ENCODE measurements at regions not wholly inside any gene's neighbourhood (a gene's known extent, or its start where the extent isn't known, plus 50 kb on each side); places are given as distances from the start of the nearest gene placed in this dataset.

- TF ChIP-seq, protein P1, sequence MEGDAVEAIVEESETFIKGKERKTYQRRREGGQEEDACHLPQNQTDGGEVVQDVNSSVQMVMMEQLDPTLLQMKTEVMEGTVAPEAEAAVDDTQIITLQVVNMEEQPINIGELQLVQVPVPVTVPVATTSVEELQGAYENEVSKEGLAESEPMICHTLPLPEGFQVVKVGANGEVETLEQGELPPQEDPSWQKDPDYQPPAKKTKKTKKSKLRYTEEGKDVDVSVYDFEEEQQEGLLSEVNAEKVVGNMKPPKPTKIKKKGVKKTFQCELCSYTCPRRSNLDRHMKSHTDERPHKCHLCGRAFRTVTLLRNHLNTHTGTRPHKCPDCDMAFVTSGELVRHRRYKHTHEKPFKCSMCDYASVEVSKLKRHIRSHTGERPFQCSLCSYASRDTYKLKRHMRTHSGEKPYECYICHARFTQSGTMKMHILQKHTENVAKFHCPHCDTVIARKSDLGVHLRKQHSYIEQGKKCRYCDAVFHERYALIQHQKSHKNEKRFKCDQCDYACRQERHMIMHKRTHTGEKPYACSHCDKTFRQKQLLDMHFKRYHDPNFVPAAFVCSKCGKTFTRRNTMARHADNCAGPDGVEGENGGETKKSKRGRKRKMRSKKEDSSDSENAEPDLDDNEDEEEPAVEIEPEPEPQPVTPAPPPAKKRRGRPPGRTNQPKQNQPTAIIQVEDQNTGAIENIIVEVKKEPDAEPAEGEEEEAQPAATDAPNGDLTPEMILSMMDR (CRISPR knock-in tag; IDR thresholded peaks at IDR 0.05): no peak
- TF ChIP-seq REPIN1 (CRISPR knock-in tag; IDR thresholded peaks at IDR 0.05; ENCODE audit: borderline replicate concordance, low read depth) (no peak), GABPB1 (CRISPR knock-in tag; IDR thresholded peaks at IDR 0.05) (no peak), ZNF296 (CRISPR knock-in tag; conservative IDR thresholded peaks at IDR 0.05) (no peak), ZMYM2 (CRISPR knock-in tag; IDR thresholded peaks at IDR 0.05) (no peak), POLR2AphosphoS5 (IDR thresholded peaks at IDR 0.05; ENCODE audit: low read depth, low read length) (no peak), ZNF276 (CRISPR knock-in tag; IDR thresholded peaks at IDR 0.05; ENCODE audit: low read depth) (no peak), ZNF543 (CRISPR knock-in tag; IDR thresholded peaks at IDR 0.05) (no peak), PAWR (CRISPR knock-in tag; IDR thresholded peaks at IDR 0.05; ENCODE audit: borderline replicate concordance) (no peak)
- TF ChIP-seq, protein P2, sequence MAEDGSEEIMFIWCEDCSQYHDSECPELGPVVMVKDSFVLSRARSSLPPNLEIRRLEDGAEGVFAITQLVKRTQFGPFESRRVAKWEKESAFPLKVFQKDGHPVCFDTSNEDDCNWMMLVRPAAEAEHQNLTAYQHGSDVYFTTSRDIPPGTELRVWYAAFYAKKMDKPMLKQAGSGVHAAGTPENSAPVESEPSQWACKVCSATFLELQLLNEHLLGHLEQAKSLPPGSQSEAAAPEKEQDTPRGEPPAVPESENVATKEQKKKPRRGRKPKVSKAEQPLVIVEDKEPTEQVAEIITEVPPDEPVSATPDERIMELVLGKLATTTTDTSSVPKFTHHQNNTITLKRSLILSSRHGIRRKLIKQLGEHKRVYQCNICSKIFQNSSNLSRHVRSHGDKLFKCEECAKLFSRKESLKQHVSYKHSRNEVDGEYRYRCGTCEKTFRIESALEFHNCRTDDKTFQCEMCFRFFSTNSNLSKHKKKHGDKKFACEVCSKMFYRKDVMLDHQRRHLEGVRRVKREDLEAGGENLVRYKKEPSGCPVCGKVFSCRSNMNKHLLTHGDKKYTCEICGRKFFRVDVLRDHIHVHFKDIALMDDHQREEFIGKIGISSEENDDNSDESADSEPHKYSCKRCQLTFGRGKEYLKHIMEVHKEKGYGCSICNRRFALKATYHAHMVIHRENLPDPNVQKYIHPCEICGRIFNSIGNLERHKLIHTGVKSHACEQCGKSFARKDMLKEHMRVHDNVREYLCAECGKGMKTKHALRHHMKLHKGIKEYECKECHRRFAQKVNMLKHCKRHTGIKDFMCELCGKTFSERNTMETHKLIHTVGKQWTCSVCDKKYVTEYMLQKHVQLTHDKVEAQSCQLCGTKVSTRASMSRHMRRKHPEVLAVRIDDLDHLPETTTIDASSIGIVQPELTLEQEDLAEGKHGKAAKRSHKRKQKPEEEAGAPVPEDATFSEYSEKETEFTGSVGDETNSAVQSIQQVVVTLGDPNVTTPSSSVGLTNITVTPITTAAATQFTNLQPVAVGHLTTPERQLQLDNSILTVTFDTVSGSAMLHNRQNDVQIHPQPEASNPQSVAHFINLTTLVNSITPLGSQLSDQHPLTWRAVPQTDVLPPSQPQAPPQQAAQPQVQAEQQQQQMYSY (CRISPR knock-in tag; IDR thresholded peaks at IDR 0.05): no peak
- TF ChIP-seq, protein P3, sequence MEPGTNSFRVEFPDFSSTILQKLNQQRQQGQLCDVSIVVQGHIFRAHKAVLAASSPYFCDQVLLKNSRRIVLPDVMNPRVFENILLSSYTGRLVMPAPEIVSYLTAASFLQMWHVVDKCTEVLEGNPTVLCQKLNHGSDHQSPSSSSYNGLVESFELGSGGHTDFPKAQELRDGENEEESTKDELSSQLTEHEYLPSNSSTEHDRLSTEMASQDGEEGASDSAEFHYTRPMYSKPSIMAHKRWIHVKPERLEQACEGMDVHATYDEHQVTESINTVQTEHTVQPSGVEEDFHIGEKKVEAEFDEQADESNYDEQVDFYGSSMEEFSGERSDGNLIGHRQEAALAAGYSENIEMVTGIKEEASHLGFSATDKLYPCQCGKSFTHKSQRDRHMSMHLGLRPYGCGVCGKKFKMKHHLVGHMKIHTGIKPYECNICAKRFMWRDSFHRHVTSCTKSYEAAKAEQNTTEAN (CRISPR knock-in tag; conservative IDR thresholded peaks at IDR 0.05): no peak
Observed at GRCh38 chr6:167445568-167445967, 120.7 kb downstream of the TTLL2 start.
